Mesenchymal stem cell (in vitro differentiated cells and primary cell): ENCODE measurements at regions not wholly inside any gene's neighbourhood (a gene's known extent, or its start where the extent isn't known, plus 50 kb on each side); places are given as distances from the start of the nearest gene placed in this dataset.
"Not testable (repeated sequence)": the region's sequence is repeated elsewhere in the genome, so short reads cannot be mapped to it uniquely, and the experiment has no call there.

Experiments
- DNase-seq: peaks from one replicate; pipeline ENCODE4 v3.0.0-alpha.2; 2013
- H2AFZ ChIP-seq: one replicate; pipeline ENCODE4 v1.6.1; 2013; ENCODE audit warnings: low read depth, mild to moderate bottlenecking, control low read depth, inconsistent platforms, low read length, moderate library complexity
- H2AK5ac ChIP-seq: 2 replicates; pipeline ENCODE4 v1.6.1; 2013; ENCODE audit warnings: low read length, moderate library complexity, mild to moderate bottlenecking, inconsistent platforms; ENCODE audit not compliant: severe bottlenecking
- H2BK120ac ChIP-seq: one replicate; pipeline ENCODE4 v1.6.1; 2013; ENCODE audit warnings: low read depth, mild to moderate bottlenecking, inconsistent platforms, low read length, moderate library complexity
- H2BK12ac ChIP-seq, 2 experiments: one replicate each; pipeline ENCODE4 v1.6.1; 2013; ENCODE audit warnings: inconsistent platforms in 2 of 2, low read length in 2 of 2, mild to moderate bottlenecking in 2 of 2, moderate library complexity in 2 of 2, control low read depth in 1 of 2
- H2BK15ac ChIP-seq: one replicate; pipeline ENCODE4 v1.6.1; 2013; ENCODE audit warnings: mild to moderate bottlenecking, low read depth, inconsistent platforms; ENCODE audit not compliant: poor library complexity, severe bottlenecking
- H2BK5ac ChIP-seq: 2 replicates; pipeline ENCODE4 v1.6.1; 2013; ENCODE audit warnings: low read depth, mild to moderate bottlenecking, low read length, control low read depth, inconsistent platforms; ENCODE audit not compliant: poor library complexity, severe bottlenecking
- H3K14ac ChIP-seq, 2 experiments: one replicate each; pipeline ENCODE4 v1.6.1; 2013; ENCODE audit warnings: inconsistent platforms in 2 of 2, low read length in 2 of 2, control low read depth in 1 of 2, mild to moderate bottlenecking in 1 of 2, moderate library complexity in 1 of 2
- H3K18ac ChIP-seq, 2 experiments: one replicate each; pipeline ENCODE4 v1.6.1; 2013; ENCODE audit warnings: inconsistent platforms in 2 of 2, low read length in 2 of 2, control low read depth in 1 of 2, low read depth in 1 of 2, mild to moderate bottlenecking in 1 of 2
- H3K23ac ChIP-seq, 2 experiments: one replicate each; pipeline ENCODE4 v1.6.1; 2013; ENCODE audit warnings: inconsistent platforms in 2 of 2, low read length in 2 of 2, mild to moderate bottlenecking in 2 of 2, moderate library complexity in 2 of 2, control low read depth in 1 of 2
- H3K27ac ChIP-seq: 2 replicates; pipeline ENCODE4 v1.5.1; 2013; ENCODE audit warnings: mild to moderate bottlenecking, moderate library complexity, low read length, control low read depth, inconsistent platforms; ENCODE audit not compliant: poor library complexity, severe bottlenecking
- H3K27me3 ChIP-seq, 2 experiments: 2 replicates each; pipeline versions ENCODE4 v1.6.1 to v1.7.0; 2013; ENCODE audit warnings: low read length in 2 of 2, mild to moderate bottlenecking in 2 of 2, moderate library complexity in 2 of 2, control low read depth in 1 of 2, inconsistent platforms in 1 of 2; ENCODE audit not compliant: control insufficient read depth in 1 of 2, insufficient read depth in 1 of 2
- H3K36me3 ChIP-seq, 2 experiments: 2 replicates each; pipeline versions ENCODE4 v1.6.1 to v1.7.0; 2013; ENCODE audit warnings: low read length in 2 of 2, control low read depth in 1 of 2, inconsistent platforms in 1 of 2, low read depth in 1 of 2, mild to moderate bottlenecking in 1 of 2; ENCODE audit not compliant: insufficient read depth in 2 of 2, control insufficient read depth in 1 of 2
- H3K4ac ChIP-seq, 2 experiments: one replicate each; pipeline ENCODE4 v1.6.1; 2013; ENCODE audit warnings: inconsistent platforms in 2 of 2, low read length in 2 of 2, mild to moderate bottlenecking in 2 of 2, moderate library complexity in 2 of 2, control low read depth in 1 of 2, low read depth in 1 of 2
- H3K4me1 ChIP-seq: 2 replicates; pipeline ENCODE4 v1.6.1; 2013; ENCODE audit warnings: low read depth, low read length, control low read depth; ENCODE audit not compliant: control insufficient read depth, insufficient read depth
- H3K4me2 ChIP-seq: 2 replicates; pipeline ENCODE4 v1.6.1; 2013; ENCODE audit warnings: low read length, mild to moderate bottlenecking, inconsistent platforms; ENCODE audit not compliant: poor library complexity, severe bottlenecking
- H3K4me3 ChIP-seq, 2 experiments: 2 replicates each; pipeline versions ENCODE4 v1.5.1 to v1.7.0; 2013; ENCODE audit warnings: low read length in 2 of 2, mild to moderate bottlenecking in 2 of 2, control low read depth in 1 of 2, low read depth in 1 of 2; ENCODE audit not compliant: insufficient read depth in 1 of 2
- H3K79me1 ChIP-seq: replicated peaks from 2 replicates; pipeline ENCODE4 v1.6.1; 2013; ENCODE audit warnings: mild to moderate bottlenecking, control low read depth, low read length, inconsistent platforms; ENCODE audit not compliant: poor library complexity, severe bottlenecking
- H3K9ac ChIP-seq: 2 replicates; pipeline ENCODE4 v1.7.0; 2013; ENCODE audit warnings: mild to moderate bottlenecking, low read length, moderate library complexity
- H3K9me3 ChIP-seq: 2 replicates; pipeline ENCODE4 v1.7.0; 2013; ENCODE audit warnings: mild to moderate bottlenecking, low read length; ENCODE audit not compliant: control insufficient read depth
- H4K8ac ChIP-seq: one replicate; pipeline ENCODE4 v1.6.1; 2013; ENCODE audit warnings: inconsistent platforms, mild to moderate bottlenecking, low read length, moderate library complexity
- H4K91ac ChIP-seq: one replicate; pipeline ENCODE4 v1.6.1; 2013; ENCODE audit warnings: mild to moderate bottlenecking, low read length, inconsistent platforms
- WGBS: methylation state at CpG from one replicate; pipeline ENCODE4 v1.1.7; 2013; ENCODE audit warnings: mixed read lengths; 5-methylcytosine and 5-hydroxymethylcytosine counted together

- H2BK15ac ChIP-seq, H2BK5ac ChIP-seq, DNase-seq, H3K27me3 ChIP-seq, H3K36me3 ChIP-seq, H2BK120ac ChIP-seq, H3K79me1 ChIP-seq, H3K18ac ChIP-seq, H4K8ac ChIP-seq, H3K4ac ChIP-seq, H3K9me3 ChIP-seq, H3K14ac ChIP-seq, H3K27ac ChIP-seq, H3K9ac ChIP-seq, H3K23ac ChIP-seq, H2AK5ac ChIP-seq, H3K4me3 ChIP-seq, H4K91ac ChIP-seq, H2BK12ac ChIP-seq, H2AFZ ChIP-seq, H3K4me1 ChIP-seq, H3K4me2 ChIP-seq: not testable (repeated sequence)
Observed at GRCh38 chrY:26352931-26353330, 731.0 kb downstream of the CDY1 start.

- Histone ChIP-seq H3K9ac (no peak overlapping the region), H3K4me2 (no peak overlapping the region), H2BK12ac (no peak overlapping the region), H3K23ac (no peak overlapping the region), H2AFZ (no peak overlapping the region), H3K9me3 (no peaks in the 10 kb centered on the region), H3K14ac (no peak overlapping the region), H4K91ac (no peak overlapping the region), H2BK5ac (no peak overlapping the region), H2BK120ac (no peak overlapping the region), H3K4me3 (no peak overlapping the region), H3K4me1 (no peaks in the 10 kb centered on the region), H3K4ac (no peak overlapping the region), H3K18ac (no peak overlapping the region), H3K27ac (no peak overlapping the region), H4K8ac (no peak overlapping the region), H2AK5ac (no peak overlapping the region), H3K79me1 (no peaks in the 10 kb centered on the region), H2BK15ac (no peak overlapping the region), H3K36me3 (no peaks in the 10 kb centered on the region), H3K27me3 (no peaks in the 10 kb centered on the region)
- WGBS = 100% methylated on average over 1 of the region's 1 CpG
- no peak for DNase-seq
Observed at GRCh38 chrY:26354191-26354590, 732.3 kb downstream of the CDY1 start.

GRCh38 chrY:26359869-26360268 lies 738.0 kb downstream of the CDY1 start:
- H3K18ac ChIP-seq, DNase-seq, H3K9ac ChIP-seq, H3K79me1 ChIP-seq, H3K9me3 ChIP-seq, H3K36me3 ChIP-seq, H2BK120ac ChIP-seq, H2BK15ac ChIP-seq, H3K4me2 ChIP-seq, H2BK12ac ChIP-seq, H3K23ac ChIP-seq, H2AFZ ChIP-seq, H3K14ac ChIP-seq, H2AK5ac ChIP-seq, H3K4me3 ChIP-seq, H3K4me1 ChIP-seq, H4K91ac ChIP-seq, H2BK5ac ChIP-seq, H4K8ac ChIP-seq, H3K4ac ChIP-seq, H3K27me3 ChIP-seq, H3K27ac ChIP-seq: not testable (repeated sequence)
- WGBS = 28% methylated on average over 3 of the region's 5 CpGs

GRCh38 chrY:26360472-26360871 lies 738.6 kb downstream of the CDY1 start:
- H2BK12ac ChIP-seq = not testable (repeated sequence)

More at GRCh38 chrY:26360472-26360871, 738.6 kb downstream of the CDY1 start:
- H3K27ac ChIP-seq, H3K79me1 ChIP-seq, H4K8ac ChIP-seq, H2AFZ ChIP-seq, H4K91ac ChIP-seq, H3K9ac ChIP-seq, H3K27me3 ChIP-seq, H3K4me3 ChIP-seq, H3K4me2 ChIP-seq, H3K36me3 ChIP-seq, H3K4me1 ChIP-seq, H3K4ac ChIP-seq, DNase-seq, H2AK5ac ChIP-seq, H3K23ac ChIP-seq, H3K14ac ChIP-seq, H3K18ac ChIP-seq, H2BK120ac ChIP-seq, H2BK15ac ChIP-seq, H3K9me3 ChIP-seq, H2BK5ac ChIP-seq: not testable (repeated sequence)
- WGBS = no CpG with 5 or more reads among the region's 1 CpG
